SW 1271 (cell line): ENCODE measurements at regions not wholly inside any gene's neighbourhood (a gene's known extent, or its start where the extent isn't known, plus 50 kb on each side); places are given as distances from the start of the nearest gene placed in this dataset.
A peak's percentile ranks its signal among the peaks of the same experiment; 100 is the strongest.
"Not testable (repeated sequence)": the region's sequence is repeated elsewhere in the genome, so short reads cannot be mapped to it uniquely, and the experiment has no call there.

Source experiments
- DNase-seq, 2 experiments: peaks; one replicate each; lab custom pipeline; 2025; lab: John Stamatoyannopoulos, UW

- DNase-seq, result no peak
These were observed 107.1 kb upstream of the TSC22D2 start for GRCh38 chr3:150300852-150301517.

- no peak for DNase-seq
These were observed 107.7 kb upstream of the TSC22D2 start for GRCh38 chr3:150300388-150300787.

- no peak for DNase-seq
These were observed 108.9 kb upstream of the TSC22D2 start for GRCh38 chr3:150299201-150299600.

GRCh38 chr3:150296966-150297365 is 111.1 kb upstream of the TSC22D2 start:
- no peak for DNase-seq

- no peak for DNase-seq
These were observed 111.9 kb upstream of the TSC22D2 start for GRCh38 chr3:150296123-150296735.

GRCh38 chr3:150293401-150294001 is 114.6 kb upstream of the TSC22D2 start:
- DNase-seq, result no peak

GRCh38 chr3:150292891-150293290 is 115.2 kb upstream of the TSC22D2 start:
- DNase-seq, result no peak

- no peak for DNase-seq
These were observed 116.6 kb upstream of the TSC22D2 start for GRCh38 chr3:150291515-150291914.

GRCh38 chr3:150286390-150287147 is 121.5 kb upstream of the TSC22D2 start:
- DNase-seq, result peak in 1 of 2 experiments; percentile 74

GRCh38 chr3:150285601-150286000 is 122.5 kb upstream of the TSC22D2 start:
- no peak for DNase-seq

- DNase-seq, result no peak
These were observed 129.2 kb upstream of the TSC22D2 start for GRCh38 chr3:150278843-150279381.

- DNase-seq, result no peak
These were observed 129.9 kb upstream of the TSC22D2 start for GRCh38 chr3:150278195-150278594.

- DNase-seq, result no peak
These were observed 130.7 kb upstream of the TSC22D2 start for GRCh38 chr3:150277444-150277843.

- DNase-seq, result no peak
These were observed 132.2 kb upstream of the TSC22D2 start for GRCh38 chr3:150275941-150276340.

GRCh38 chr3:150274372-150274771 is 133.7 kb upstream of the TSC22D2 start:
- no peak for DNase-seq

- DNase-seq, result no peak
These were observed 134.7 kb upstream of the TSC22D2 start for GRCh38 chr3:150273396-150273795.

- no peak for DNase-seq
These were observed 136.5 kb upstream of the TSC22D2 start for GRCh38 chr3:150271591-150271960.

GRCh38 chr3:150270883-150271590 is 137.1 kb upstream of the TSC22D2 start:
- no peak for DNase-seq

- DNase-seq, result not testable (repeated sequence)
These were observed 137.7 kb upstream of the TSC22D2 start for GRCh38 chr3:150270444-150270843.

- no peak for DNase-seq
These were observed 138.6 kb upstream of the TSC22D2 start for GRCh38 chr3:150269526-150269925.

- no peak for DNase-seq
These were observed 139.4 kb upstream of the TSC22D2 start for GRCh38 chr3:150268426-150269391.
